Stimulated activated memory B cell treated with anti-CD40 and anti-IgM and Interleukin-4, amounts not matched to agents 10 μg/mL and 1 μg/mL and 100 μg/mL, for 72 hours (primary cell): ENCODE measurements at regions not wholly inside any gene's neighbourhood (a gene's known extent, or its start where the extent isn't known, plus 50 kb on each side); places are given as distances from the start of the nearest gene placed in this dataset.
A peak's percentile ranks its signal among the peaks of the same experiment; 100 is the strongest.
"Not testable (repeated sequence)": the region's sequence is repeated elsewhere in the genome, so short reads cannot be mapped to it uniquely, and the experiment has no call there.

Source experiments
- ATAC-seq: fragments of 150-1000 bp; cut with Tn5 transposase; 2 replicates; pipeline ENCODE4 v1.10.0; 2021
- H3K27ac Mint-ChIP-seq: one replicate; pipeline ENCODE4 v1.8.0; 2022; ENCODE audit warnings: mild to moderate bottlenecking, mixed read lengths
- H3K27me3 Mint-ChIP-seq: one replicate; pipeline ENCODE4 v1.8.0; 2022; ENCODE audit warnings: mixed read lengths
- H3K36me3 Mint-ChIP-seq: one replicate; pipeline ENCODE4 v1.8.0; 2022; ENCODE audit warnings: mixed read lengths
- H3K4me1 Mint-ChIP-seq: one replicate; pipeline ENCODE4 v1.8.0; 2022; ENCODE audit warnings: mixed read lengths
- H3K4me3 Mint-ChIP-seq: one replicate; pipeline ENCODE4 v1.8.0; 2022; ENCODE audit warnings: mild to moderate bottlenecking, moderate library complexity, mixed read lengths
- H3K9me3 Mint-ChIP-seq: one replicate; pipeline ENCODE4 v1.8.0; 2022; ENCODE audit warnings: mixed read lengths

DNA sequence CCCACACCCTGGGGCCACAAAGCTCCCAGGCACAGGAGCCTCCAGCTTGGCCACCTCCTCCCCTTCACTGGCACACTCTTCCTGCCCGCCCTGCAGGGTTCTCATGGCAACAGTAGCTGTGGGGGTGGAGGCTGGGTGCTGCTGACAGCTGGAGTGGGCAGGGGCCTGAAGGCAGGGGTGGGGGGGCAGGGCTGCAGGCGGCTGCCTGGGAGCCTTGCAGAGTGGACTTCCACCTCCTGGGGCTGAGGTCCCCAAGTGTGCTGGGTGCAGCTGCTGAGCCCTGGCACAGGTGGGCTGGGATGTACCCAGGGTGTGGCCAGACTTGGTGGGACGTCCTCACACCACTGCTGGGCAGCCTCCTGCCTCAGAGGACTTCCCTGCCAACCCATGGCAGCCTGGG, 254.8 kb downstream of the ANKRD30B start:
- H3K27me3 Mint-ChIP-seq, ATAC-seq, H3K4me3 Mint-ChIP-seq, H3K36me3 Mint-ChIP-seq, H3K27ac Mint-ChIP-seq, H3K4me1 Mint-ChIP-seq, H3K9me3 Mint-ChIP-seq: not testable (repeated sequence)

DNA sequence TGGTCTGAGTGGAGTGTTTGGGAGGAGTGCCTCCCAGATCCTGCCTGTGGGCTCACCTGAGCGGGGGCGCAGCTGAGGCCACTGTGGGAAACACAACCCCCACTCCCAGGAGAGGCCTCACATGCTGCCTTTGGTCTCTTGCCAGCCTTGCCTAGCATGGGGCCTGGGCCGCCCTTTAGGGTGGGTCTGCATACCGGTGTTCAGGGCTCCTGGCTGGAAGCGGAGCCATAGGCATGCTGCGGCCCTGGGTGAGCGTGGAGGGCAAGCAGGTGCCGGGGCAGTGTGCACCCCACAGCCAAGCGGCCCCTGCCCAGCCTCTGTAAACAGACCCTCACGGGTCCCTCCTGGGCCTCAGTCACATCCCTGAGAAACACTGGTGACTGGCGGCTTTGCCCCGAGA, 255.3 kb downstream of the ANKRD30B start:
- H3K4me3 Mint-ChIP-seq, H3K9me3 Mint-ChIP-seq, H3K4me1 Mint-ChIP-seq, H3K27me3 Mint-ChIP-seq, H3K36me3 Mint-ChIP-seq, H3K27ac Mint-ChIP-seq, ATAC-seq: not testable (repeated sequence)

DNA sequence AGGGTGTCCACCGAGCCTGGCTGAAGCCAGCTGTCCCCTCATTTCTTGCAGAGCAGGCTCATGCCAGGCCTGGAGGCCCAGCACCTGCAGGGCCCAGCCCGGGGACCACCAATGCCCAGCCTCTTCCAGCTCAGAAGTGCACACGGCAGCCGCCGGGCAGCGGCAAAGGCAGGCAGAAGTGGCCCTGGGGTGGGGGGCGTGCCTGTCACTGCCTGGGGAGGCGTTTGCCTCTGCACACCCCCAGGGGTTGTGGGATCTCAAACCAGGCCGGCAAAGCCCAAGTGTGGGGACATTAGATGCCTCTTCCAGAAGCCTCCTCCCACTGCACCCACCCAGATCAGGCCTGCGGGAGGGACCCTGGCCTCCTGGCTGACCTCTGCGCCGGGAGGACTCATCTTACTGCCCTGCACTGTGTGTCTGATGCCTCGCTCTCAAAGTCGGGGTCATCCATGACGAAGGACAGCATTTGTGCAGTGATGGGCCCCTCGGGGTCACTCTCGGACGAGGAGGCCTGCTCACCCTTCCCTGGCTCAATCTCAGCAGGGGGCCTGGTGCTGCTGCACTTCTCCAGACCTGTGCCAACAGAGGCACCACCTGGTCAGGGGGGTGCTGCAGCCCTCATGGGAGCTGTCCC, 255.8 kb downstream of the ANKRD30B start:
- not testable (repeated sequence) for H3K27me3 Mint-ChIP-seq, H3K4me1 Mint-ChIP-seq, H3K9me3 Mint-ChIP-seq, H3K4me3 Mint-ChIP-seq, H3K27ac Mint-ChIP-seq, H3K36me3 Mint-ChIP-seq, ATAC-seq

DNA sequence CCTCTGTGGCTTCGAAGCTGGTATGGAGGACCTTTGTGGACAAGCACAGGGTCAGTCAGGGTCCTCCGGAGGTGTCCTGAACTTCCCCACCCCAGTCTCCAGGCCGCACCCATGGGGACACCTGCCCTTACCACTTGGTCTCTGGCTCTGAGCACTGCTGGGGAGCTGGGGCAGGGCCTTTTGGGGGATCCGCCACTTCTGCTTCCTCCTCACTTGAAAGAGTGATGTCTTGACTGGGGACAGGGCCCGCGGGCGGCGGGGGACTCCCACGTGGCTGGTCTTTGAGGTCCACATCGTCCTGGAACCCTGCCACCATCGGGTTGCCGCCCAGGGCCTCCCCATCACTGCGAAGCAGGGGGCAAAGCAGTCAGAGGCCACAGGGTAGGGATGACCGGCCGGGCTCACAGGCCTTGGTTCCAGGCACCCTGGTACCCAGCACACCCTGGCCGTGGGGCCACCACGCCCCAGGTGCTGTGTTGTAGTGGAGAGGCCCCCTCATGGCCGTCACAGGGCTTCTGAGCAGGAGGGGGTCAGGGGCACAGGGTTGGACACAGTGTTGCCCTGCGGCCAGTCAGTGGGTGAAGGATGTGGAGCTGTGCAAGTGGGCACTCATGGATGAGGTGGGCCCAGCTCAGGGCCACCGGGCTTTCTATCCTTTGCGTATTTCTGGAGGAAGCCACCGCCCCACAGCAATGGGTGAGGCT, 256.4 kb downstream of the ANKRD30B start:
- not testable (repeated sequence) for H3K9me3 Mint-ChIP-seq, H3K27ac Mint-ChIP-seq, H3K27me3 Mint-ChIP-seq, H3K4me3 Mint-ChIP-seq, H3K36me3 Mint-ChIP-seq, ATAC-seq, H3K4me1 Mint-ChIP-seq

DNA sequence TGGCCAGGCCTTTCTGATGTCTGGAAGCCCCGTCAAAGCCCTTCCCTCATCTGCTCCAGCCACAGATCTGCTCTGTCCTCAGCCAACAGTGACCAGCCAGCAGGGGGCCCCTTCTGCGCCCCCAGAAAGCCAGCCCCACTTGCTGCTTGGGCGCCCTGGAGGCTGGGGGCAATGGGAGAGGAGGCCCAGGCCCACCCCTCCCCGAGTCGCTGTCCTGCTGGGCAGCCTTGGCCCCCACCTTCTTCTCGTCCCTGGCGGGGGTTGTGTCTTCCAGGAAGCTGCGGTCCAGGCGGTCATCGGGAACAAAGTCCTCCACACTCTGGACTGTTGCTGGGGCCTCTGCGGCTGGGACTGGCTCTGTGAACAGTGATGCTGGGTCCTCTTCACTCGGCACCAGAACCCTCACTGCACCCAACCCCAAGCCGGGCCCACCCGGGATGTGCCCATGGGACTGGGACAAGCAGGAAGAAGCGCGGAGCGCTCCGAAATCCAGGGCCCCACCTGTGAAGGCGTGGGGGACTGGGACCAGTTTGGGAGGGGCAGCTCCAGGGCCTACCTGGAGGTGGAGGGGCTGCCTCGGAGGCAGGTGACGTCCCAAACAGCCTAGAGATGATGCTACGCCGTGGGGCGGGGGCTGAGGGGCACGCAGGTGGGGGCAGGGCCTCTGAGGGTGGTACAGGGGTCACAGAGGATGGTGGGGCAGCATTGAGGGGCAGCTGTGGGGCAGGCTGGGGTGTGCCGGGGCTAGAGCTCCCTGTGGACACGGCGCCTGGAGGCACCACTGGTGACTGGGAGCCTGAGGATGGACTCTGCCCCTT, 257.6 kb downstream of the ANKRD30B start:
- H3K27ac Mint-ChIP-seq: no peak overlapping the region
- H3K9me3 Mint-ChIP-seq: peaks cover 3% of the 10 kb centered on the region
- no peaks in the 10 kb centered on the region for H3K27me3 Mint-ChIP-seq
- no peak overlapping the region for H3K4me3 Mint-ChIP-seq
- H3K4me1 Mint-ChIP-seq: no peaks in the 10 kb centered on the region
- no peak for ATAC-seq
- no peaks in the 10 kb centered on the region for H3K36me3 Mint-ChIP-seq

DNA sequence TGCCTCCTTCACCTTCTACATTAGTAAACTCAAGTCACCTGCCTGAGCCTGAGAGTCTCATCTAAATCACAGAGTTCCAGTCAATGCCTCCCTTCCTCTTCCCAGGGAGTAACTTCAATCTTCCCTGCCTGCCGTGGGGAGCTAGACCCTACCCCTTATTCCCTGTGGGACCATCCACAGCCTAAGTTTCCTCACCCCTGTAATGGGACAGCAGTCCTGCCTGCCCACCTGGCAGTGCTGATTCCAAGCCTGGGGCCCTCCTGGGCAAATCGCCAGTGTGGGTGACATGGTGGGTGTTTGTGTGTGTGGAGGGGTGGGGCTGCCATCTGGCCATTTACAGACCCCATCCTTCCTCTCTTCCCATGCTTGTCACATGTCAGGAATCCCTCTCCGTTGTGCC, 258.6 kb downstream of the ANKRD30B start:
- H3K9me3 Mint-ChIP-seq, H3K4me1 Mint-ChIP-seq, H3K36me3 Mint-ChIP-seq, H3K27me3 Mint-ChIP-seq, H3K27ac Mint-ChIP-seq, H3K4me3 Mint-ChIP-seq, ATAC-seq: not testable (repeated sequence)

DNA sequence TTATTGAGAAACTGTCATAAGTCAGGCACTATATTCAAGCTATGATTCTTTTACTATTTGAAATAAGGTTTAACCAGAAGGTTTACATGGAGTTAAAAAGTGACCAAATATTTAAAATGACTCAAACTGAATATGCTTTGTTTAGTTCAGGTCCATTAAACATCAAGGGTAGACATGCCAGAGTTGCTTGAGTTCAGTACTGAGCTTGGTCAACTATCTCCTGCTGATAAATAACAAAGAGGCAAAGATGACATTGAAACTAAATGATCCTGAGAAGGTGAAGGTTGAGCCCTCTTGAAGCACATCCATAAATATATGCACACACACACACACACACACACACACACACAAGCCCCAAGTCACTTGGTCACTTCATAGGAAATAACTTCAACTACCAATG, 278.1 kb downstream of the ANKRD30B start:
- not testable (repeated sequence) for H3K27me3 Mint-ChIP-seq, H3K36me3 Mint-ChIP-seq, H3K9me3 Mint-ChIP-seq, ATAC-seq, H3K27ac Mint-ChIP-seq, H3K4me3 Mint-ChIP-seq, H3K4me1 Mint-ChIP-seq

DNA sequence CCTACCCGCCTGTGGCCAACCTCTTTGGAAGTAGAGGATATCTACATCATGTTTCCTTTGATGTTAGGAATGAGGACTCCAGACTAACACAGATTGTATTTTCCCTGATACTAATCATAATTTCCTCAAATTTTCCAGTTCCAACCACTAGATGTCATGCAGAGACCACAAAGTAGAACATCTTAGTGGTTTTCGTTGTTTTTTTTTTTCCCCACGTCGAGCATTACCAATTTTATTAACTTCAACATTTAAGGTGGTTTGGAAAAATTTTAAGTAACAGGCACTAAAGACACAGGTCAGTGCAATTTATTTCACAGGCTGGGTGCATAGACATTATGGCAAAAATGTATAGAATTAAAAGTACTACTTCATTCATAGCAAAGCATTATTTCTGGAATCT, 280.1 kb downstream of the ANKRD30B start:
- not testable (repeated sequence) for H3K36me3 Mint-ChIP-seq, H3K9me3 Mint-ChIP-seq, H3K27ac Mint-ChIP-seq, H3K27me3 Mint-ChIP-seq, H3K4me1 Mint-ChIP-seq, H3K4me3 Mint-ChIP-seq, ATAC-seq

DNA sequence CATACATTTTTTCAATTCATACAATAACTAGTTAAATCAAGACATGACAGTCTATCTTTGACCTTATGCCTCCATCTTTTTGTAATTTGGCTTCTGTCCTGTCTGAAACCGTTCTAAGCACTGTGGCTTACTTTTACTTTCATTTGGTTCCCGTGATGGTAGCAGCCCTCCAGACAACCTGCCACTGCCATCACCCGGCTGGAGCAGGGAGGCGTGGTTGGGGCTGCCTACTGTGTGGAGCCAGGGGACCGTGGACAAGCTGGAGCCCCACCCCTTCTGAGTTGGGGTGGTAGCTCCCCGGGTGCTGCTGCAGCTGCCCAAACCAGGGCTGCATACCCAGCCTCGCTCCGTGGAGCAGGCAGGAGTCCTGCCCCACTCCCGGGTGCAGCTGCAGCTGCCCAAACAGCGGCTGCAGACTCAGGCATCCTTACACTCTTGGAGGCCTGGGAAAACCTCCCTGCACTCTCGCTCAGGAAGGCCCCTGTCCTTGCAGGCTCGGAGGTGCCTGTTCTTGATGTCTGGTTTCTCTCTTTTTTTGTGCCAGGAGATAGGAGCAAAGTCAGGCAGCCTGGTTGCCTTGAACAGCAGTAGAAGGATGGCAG, 312.4 kb downstream of the ANKRD30B start:
- H3K27me3 Mint-ChIP-seq, H3K4me3 Mint-ChIP-seq, H3K27ac Mint-ChIP-seq, H3K36me3 Mint-ChIP-seq, H3K4me1 Mint-ChIP-seq, H3K9me3 Mint-ChIP-seq: not testable (repeated sequence)
- ATAC-seq: peak; percentile 24

DNA sequence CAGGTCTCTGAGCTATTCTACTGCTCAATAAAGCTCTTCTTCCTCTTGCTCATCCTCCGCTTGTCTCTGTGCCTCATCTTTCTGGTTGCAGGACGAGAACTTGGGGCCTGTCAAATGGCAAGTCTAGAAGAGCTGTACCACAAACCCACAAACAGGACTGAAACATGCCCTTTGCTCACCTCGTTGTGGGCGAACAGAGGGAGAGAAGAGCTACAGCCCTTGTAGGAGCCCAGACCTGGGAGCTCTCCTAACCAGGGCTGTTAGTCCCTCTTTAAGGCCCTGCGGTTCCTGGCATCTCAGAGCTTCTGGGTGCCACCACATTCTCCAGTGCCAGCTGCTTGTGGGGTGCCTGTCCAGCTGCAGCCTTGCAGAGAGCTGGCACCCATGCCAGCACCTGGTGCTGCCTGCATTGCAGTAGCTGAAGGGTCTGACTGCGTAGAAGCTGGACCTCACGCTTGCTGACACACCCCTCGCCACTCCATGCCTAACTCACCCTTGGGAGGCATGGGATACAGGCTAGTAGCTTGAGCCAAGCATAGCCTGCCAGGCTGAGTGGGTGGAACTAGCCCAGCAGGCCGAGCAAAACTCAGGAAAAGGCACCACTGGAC, 313.4 kb downstream of the ANKRD30B start:
- H3K36me3 Mint-ChIP-seq, H3K9me3 Mint-ChIP-seq, H3K4me3 Mint-ChIP-seq, H3K27me3 Mint-ChIP-seq, H3K4me1 Mint-ChIP-seq, H3K27ac Mint-ChIP-seq: not testable (repeated sequence)
- ATAC-seq: peak; percentile 20

DNA sequence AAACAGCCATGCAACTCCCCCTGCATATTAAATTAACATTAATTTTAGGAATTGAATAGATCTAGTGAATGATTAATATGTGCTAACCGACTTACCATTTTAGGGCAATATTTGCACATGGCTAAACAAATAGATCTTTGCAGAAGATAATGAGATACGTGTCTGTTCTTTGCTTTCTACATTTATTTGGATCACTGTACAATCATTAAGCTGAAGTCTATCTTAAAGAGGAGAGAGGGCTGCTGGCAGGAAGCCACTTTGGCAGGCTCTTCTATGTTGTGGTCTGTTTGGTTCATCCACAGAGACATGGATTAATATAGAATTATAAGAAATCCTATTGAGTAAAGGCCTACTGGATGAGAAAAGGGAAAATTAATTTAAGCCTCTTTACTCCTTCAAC, 318.5 kb downstream of the ANKRD30B start:
- not testable (repeated sequence) for H3K4me3 Mint-ChIP-seq, H3K27me3 Mint-ChIP-seq, ATAC-seq, H3K27ac Mint-ChIP-seq, H3K36me3 Mint-ChIP-seq, H3K4me1 Mint-ChIP-seq, H3K9me3 Mint-ChIP-seq

DNA sequence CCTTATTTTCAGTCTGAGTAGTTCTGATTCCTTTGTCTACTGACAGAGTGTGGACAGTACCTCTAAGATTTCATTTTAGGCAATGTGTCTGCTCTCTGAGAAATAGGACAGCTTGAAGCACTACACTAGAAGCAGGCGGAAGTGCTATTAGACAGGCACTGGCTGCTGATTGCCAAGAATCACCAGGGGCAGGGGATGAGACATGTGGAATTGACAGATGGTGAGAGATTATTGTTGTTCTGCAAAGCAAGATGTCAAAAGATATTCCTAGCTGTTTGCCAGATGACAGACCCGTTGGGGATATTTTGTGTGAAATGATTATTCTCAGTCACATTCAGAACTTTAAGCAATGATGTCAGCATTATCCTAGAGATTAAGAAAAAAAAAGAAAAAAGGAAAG, 323.3 kb downstream of the ANKRD30B start:
- not testable (repeated sequence) for H3K9me3 Mint-ChIP-seq, H3K27ac Mint-ChIP-seq, H3K4me3 Mint-ChIP-seq, H3K4me1 Mint-ChIP-seq, H3K27me3 Mint-ChIP-seq, ATAC-seq, H3K36me3 Mint-ChIP-seq
